ENCODE measurements at regions not wholly inside any gene's neighbourhood (a gene's known extent, or its start where the extent isn't known, plus 50 kb on each side); places are given as distances from the start of the nearest gene placed in this dataset.

GRCh38 chr21:31484219-31484618 is 140.2 kb upstream of the TIAM1 start:
- Histone ChIP-seq H3K9ac (ENCODE audit: insufficient read depth, low read length, poor library complexity, severe bottlenecking) (no peak overlapping the region), H3K9me3 (replicated peaks in 1 of 2; ENCODE audit: control insufficient read depth in 1 of 2, insufficient read depth in 1 of 2, low read length in 2 of 2) (peaks cover 53 to 75% of the 10 kb centered on the region in 2 donors), H3K79me2 (ENCODE audit: insufficient read depth, low read length) (no peaks in the 10 kb centered on the region), H3K4me2 (replicated peaks; ENCODE audit: extremely low read depth, low read length, poor library complexity, severe bottlenecking) (no peak overlapping the region), H3K4me3 (replicated peaks in 1 of 3; ENCODE audit: low read depth in 2 of 3, low read length in 3 of 3) (no peak overlapping the region), H3K27ac (ENCODE audit: low read depth in 1 of 2, low read length in 2 of 2) (no peak overlapping the region), H2AFZ (ENCODE audit: insufficient read depth, low read depth, low read length, poor library complexity, severe bottlenecking) (no peak overlapping the region), H3K36me3 (replicated peaks in 1 of 2; ENCODE audit: control insufficient read depth in 1 of 2, insufficient read depth in 2 of 2, low read length in 2 of 2) (no peaks in the 10 kb centered on the region), H4K20me1 (ENCODE audit: insufficient read depth, low read length) (no peaks in the 10 kb centered on the region), H3K4me1 (ENCODE audit: control insufficient read depth in 1 of 2, insufficient read depth in 2 of 2, low read length in 2 of 2) (no peaks in the 10 kb centered on the region), H3K27me3 (ENCODE audit: control insufficient read depth in 2 of 2, insufficient read depth in 2 of 2, low read length in 2 of 2) (no peaks in the 10 kb centered on the region)
- H3K27me3 Mint-ChIP-seq (ENCODE audit: low read depth in 3 of 3), result peaks cover 0 to 2% (median 1%) of the 10 kb centered on the region in 3 donors
- H3K36me3 Mint-ChIP-seq, result peaks cover 0 to 3% of the 10 kb centered on the region in 2 donors
- H3K9me3 Mint-ChIP-seq, result peaks cover 40 to 84% (median 65%) of the 10 kb centered on the region in 7 donors
- H3K4me1 Mint-ChIP-seq, result no peaks in the 10 kb centered on the region
- intact Hi-C loops (cut with micrococcal nuclease), result no loop called here
- H3K4me3 Mint-ChIP-seq, result no peak overlapping the region
- TF ChIP-seq, protein P1, sequence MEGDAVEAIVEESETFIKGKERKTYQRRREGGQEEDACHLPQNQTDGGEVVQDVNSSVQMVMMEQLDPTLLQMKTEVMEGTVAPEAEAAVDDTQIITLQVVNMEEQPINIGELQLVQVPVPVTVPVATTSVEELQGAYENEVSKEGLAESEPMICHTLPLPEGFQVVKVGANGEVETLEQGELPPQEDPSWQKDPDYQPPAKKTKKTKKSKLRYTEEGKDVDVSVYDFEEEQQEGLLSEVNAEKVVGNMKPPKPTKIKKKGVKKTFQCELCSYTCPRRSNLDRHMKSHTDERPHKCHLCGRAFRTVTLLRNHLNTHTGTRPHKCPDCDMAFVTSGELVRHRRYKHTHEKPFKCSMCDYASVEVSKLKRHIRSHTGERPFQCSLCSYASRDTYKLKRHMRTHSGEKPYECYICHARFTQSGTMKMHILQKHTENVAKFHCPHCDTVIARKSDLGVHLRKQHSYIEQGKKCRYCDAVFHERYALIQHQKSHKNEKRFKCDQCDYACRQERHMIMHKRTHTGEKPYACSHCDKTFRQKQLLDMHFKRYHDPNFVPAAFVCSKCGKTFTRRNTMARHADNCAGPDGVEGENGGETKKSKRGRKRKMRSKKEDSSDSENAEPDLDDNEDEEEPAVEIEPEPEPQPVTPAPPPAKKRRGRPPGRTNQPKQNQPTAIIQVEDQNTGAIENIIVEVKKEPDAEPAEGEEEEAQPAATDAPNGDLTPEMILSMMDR (IDR thresholded peaks at IDR 0.05), result no peak
- DNase-seq, result no peak
- 98% methylated on average over 5 of the region's 5 CpGs for WGBS (ENCODE audit: insufficient coverage)
- peak overlapping the region in 1 of 7 donors; percentile 57 for H3K27ac Mint-ChIP-seq

DNA sequence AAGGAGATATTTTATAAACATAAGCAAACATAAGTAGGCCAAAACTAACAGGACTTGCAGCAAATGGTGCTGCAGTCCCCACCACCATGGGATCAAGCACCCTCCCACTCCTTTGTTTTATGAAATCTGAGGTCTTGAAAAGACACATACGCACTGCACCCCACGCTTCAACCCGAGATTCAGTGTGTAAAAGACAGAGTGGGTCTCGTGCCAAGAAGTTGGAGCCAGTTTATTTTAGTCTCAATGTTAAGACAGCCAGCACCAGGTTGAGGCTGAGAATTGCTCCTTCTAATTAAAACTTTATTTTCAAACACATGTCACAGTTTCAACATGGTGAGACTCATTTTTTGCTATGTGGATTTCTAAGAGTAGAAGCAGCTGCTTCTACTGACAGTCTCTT is 139.1 kb upstream of the TIAM1 start:
- no peaks in the 10 kb centered on the region for H3K27me3 ChIP-seq (ENCODE audit: control insufficient read depth in 2 of 2, insufficient read depth in 2 of 2, low read length in 2 of 2)
- no peak for DNase-seq
- Mint-ChIP-seq H3K36me3 (peaks cover 0 to 3% of the 10 kb centered on the region in 2 donors), H3K4me1 (no peaks in the 10 kb centered on the region), H3K4me3 (no peak overlapping the region), H3K27me3 (ENCODE audit: low read depth in 3 of 3) (peaks cover 0 to 2% (median 1%) of the 10 kb centered on the region in 3 donors), H3K9me3 (peaks cover 35 to 83% (median 65%) of the 10 kb centered on the region in 7 donors), H3K27ac (no peak overlapping the region)
- 96% methylated on average over 4 of the region's 4 CpGs for WGBS (ENCODE audit: insufficient coverage)
- H3K36me3 ChIP-seq (replicated peaks in 1 of 2; ENCODE audit: control insufficient read depth in 1 of 2, insufficient read depth in 2 of 2, low read length in 2 of 2), result no peaks in the 10 kb centered on the region
- no peak overlapping the region for H3K27ac ChIP-seq (ENCODE audit: low read depth in 1 of 2, low read length in 2 of 2)
- no peaks in the 10 kb centered on the region for H4K20me1 ChIP-seq (ENCODE audit: insufficient read depth, low read length)
- intact Hi-C loops (cut with micrococcal nuclease), result no loop called here
- TF ChIP-seq, protein P1 (IDR thresholded peaks at IDR 0.05), result no peak
- no peak overlapping the region for H3K4me3 ChIP-seq (replicated peaks in 1 of 3; ENCODE audit: low read depth in 2 of 3, low read length in 3 of 3)
- H3K4me2 ChIP-seq (replicated peaks; ENCODE audit: extremely low read depth, low read length, poor library complexity, severe bottlenecking), result no peak overlapping the region
- H3K4me1 ChIP-seq (ENCODE audit: control insufficient read depth in 1 of 2, insufficient read depth in 2 of 2, low read length in 2 of 2), result no peaks in the 10 kb centered on the region
- no peak overlapping the region for H2AFZ ChIP-seq (ENCODE audit: insufficient read depth, low read depth, low read length, poor library complexity, severe bottlenecking)
- H3K9ac ChIP-seq (ENCODE audit: insufficient read depth, low read length, poor library complexity, severe bottlenecking), result no peak overlapping the region
- no peaks in the 10 kb centered on the region for H3K79me2 ChIP-seq (ENCODE audit: insufficient read depth, low read length)
- H3K9me3 ChIP-seq (replicated peaks in 1 of 2; ENCODE audit: control insufficient read depth in 1 of 2, insufficient read depth in 1 of 2, low read length in 2 of 2), result peaks cover 53 to 72% of the 10 kb centered on the region in 2 donors

All from CD14-positive monocyte (primary cell).